ENCODE measurements at regions not wholly inside any gene's neighbourhood (a gene's known extent, or its start where the extent isn't known, plus 50 kb on each side); places are given as distances from the start of the nearest gene placed in this dataset.

GRCh38 chr2:15049096-15049993, 416.8 kb downstream of the LRATD1 start:
- H3K4me1 ChIP-seq = peaks cover 4% of the 10 kb centered on the region
- H3K4me2 ChIP-seq (ENCODE audit: low read length) = no peak overlapping the region
- no peaks in the 10 kb centered on the region for H3K79me2 ChIP-seq
- no peaks in the 10 kb centered on the region for H3K27me3 ChIP-seq (ENCODE audit: control insufficient read depth, insufficient read depth, low read length)
- no peak overlapping the region for H3K9ac ChIP-seq
- no peak overlapping the region for H3K4me3 ChIP-seq (ENCODE audit: low read depth, low read length)
- H3K9me3 ChIP-seq (ENCODE audit: control insufficient read depth, low read length) = no peaks in the 10 kb centered on the region
- no peak overlapping the region for H3K27ac ChIP-seq
- H3K36me3 ChIP-seq (ENCODE audit: control insufficient read depth, insufficient read depth, low read length) = no peaks in the 10 kb centered on the region
- TF ChIP-seq, protein P1, sequence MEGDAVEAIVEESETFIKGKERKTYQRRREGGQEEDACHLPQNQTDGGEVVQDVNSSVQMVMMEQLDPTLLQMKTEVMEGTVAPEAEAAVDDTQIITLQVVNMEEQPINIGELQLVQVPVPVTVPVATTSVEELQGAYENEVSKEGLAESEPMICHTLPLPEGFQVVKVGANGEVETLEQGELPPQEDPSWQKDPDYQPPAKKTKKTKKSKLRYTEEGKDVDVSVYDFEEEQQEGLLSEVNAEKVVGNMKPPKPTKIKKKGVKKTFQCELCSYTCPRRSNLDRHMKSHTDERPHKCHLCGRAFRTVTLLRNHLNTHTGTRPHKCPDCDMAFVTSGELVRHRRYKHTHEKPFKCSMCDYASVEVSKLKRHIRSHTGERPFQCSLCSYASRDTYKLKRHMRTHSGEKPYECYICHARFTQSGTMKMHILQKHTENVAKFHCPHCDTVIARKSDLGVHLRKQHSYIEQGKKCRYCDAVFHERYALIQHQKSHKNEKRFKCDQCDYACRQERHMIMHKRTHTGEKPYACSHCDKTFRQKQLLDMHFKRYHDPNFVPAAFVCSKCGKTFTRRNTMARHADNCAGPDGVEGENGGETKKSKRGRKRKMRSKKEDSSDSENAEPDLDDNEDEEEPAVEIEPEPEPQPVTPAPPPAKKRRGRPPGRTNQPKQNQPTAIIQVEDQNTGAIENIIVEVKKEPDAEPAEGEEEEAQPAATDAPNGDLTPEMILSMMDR (IDR thresholded peaks at IDR 0.05) = no peak
- H2AFZ ChIP-seq = no peak overlapping the region

DNA sequence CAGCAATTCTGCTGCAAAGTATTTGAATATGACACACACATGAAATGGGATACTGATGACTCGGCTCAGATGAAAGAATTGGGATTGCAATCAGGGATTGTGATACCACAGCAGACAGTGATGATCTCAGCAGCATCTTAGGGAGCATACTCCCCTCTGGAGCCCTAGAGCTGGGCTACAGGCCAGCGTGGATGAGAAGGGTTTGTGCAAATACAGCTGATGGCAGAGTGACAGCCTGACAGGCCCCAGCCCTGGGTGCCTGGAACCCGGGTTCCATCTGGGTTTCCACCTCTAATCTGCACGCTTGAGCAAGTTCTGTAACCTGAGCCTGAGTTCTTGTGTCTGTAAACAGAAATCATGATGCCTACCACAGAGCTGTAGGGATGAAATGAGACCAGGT, 418.0 kb downstream of the LRATD1 start:
- TF ChIP-seq, protein P1 (IDR thresholded peaks at IDR 0.05) = no peak
- H3K27ac ChIP-seq = no peak overlapping the region
- no peaks in the 10 kb centered on the region for H3K36me3 ChIP-seq (ENCODE audit: control insufficient read depth, insufficient read depth, low read length)
- H3K4me1 ChIP-seq = peaks cover 4% of the 10 kb centered on the region
- H3K27me3 ChIP-seq (ENCODE audit: control insufficient read depth, insufficient read depth, low read length) = no peaks in the 10 kb centered on the region
- H3K9ac ChIP-seq = no peak overlapping the region
- H3K79me2 ChIP-seq = no peaks in the 10 kb centered on the region
- H3K9me3 ChIP-seq (ENCODE audit: control insufficient read depth, low read length) = no peaks in the 10 kb centered on the region
- H3K4me2 ChIP-seq (ENCODE audit: low read length) = no peak overlapping the region
- H3K4me3 ChIP-seq (ENCODE audit: low read depth, low read length) = no peak overlapping the region
- no peak overlapping the region for H2AFZ ChIP-seq

DNA sequence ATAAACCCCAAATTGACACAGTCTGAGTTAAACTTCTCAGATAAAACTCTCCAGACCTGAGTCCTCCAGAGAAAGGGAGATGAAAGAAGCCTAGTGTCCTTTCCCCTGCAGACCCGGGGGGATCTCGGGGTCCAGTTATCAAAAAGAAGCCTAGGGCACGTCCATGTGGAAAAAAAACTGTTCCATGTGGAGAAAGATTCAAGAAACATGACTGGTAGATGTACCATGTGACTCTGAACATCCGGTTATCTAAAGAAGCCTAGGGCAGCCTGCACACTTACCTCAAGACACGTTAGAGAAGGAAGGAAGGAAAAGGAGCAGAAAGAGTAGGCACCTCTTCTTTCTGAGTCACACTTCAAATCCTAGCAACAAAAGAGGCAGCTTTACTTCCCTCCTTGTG, 421.0 kb downstream of the LRATD1 start:
- Histone ChIP-seq H3K4me2 (ENCODE audit: low read length) (no peak overlapping the region), H3K9me3 (ENCODE audit: control insufficient read depth, low read length) (no peaks in the 10 kb centered on the region)

GRCh38 chr2:15058015-15058720, 425.7 kb downstream of the LRATD1 start:
- Histone ChIP-seq H3K27ac (no peak overlapping the region), H3K4me2 (ENCODE audit: low read length) (no peak overlapping the region), H3K27me3 (ENCODE audit: control insufficient read depth, insufficient read depth, low read length) (no peaks in the 10 kb centered on the region), H3K4me3 (ENCODE audit: low read depth, low read length) (no peak overlapping the region), H3K9ac (no peak overlapping the region), H3K9me3 (ENCODE audit: control insufficient read depth, low read length) (no peaks in the 10 kb centered on the region), H3K79me2 (no peaks in the 10 kb centered on the region), H3K36me3 (ENCODE audit: control insufficient read depth, insufficient read depth, low read length) (no peaks in the 10 kb centered on the region), H2AFZ (no peak overlapping the region), H3K4me1 (no peaks in the 10 kb centered on the region)
- TF ChIP-seq, protein P1 (IDR thresholded peaks at IDR 0.05) = no peak

More for the DNA sequence above, 421.0 kb downstream of the LRATD1 start:
- H3K79me2 ChIP-seq = no peaks in the 10 kb centered on the region
- no peaks in the 10 kb centered on the region for H3K27me3 ChIP-seq (ENCODE audit: control insufficient read depth, insufficient read depth, low read length)
- no peak overlapping the region for H3K4me3 ChIP-seq (ENCODE audit: low read depth, low read length)
- no peak overlapping the region for H2AFZ ChIP-seq
- H3K36me3 ChIP-seq (ENCODE audit: control insufficient read depth, insufficient read depth, low read length) = no peaks in the 10 kb centered on the region
- peaks cover 4% of the 10 kb centered on the region for H3K4me1 ChIP-seq
- no peak overlapping the region for H3K27ac ChIP-seq
- H3K9ac ChIP-seq = no peak overlapping the region
- TF ChIP-seq, protein P1 (IDR thresholded peaks at IDR 0.05) = no peak

Measured in parathyroid adenoma (tissue), 2 donors.